Right atrium auricular region (tissue), 2 donors: ENCODE measurements at regions not wholly inside any gene's neighbourhood (a gene's known extent, or its start where the extent isn't known, plus 50 kb on each side); places are given as distances from the start of the nearest gene placed in this dataset.

Experiments used
- DNase-seq: peaks from one replicate; pipeline ENCODE4 v3.0.0-alpha.2; 2019; ENCODE audit warnings: low spot score
- H3K27ac ChIP-seq, 2 donors: fragments of 200-600 bp; sonication (generic); 1 replicate in 1 of 2; 2 replicates in 1 of 2; pipeline ENCODE4 v1.5.1; 2016 to 2019
- H3K27me3 ChIP-seq, 2 donors: fragments of 200-600 bp; sonication (generic); one replicate each; pipeline versions ENCODE4 v1.5.1 to v1.6.0; 2017 to 2019
- H3K36me3 ChIP-seq: fragments of 200-600 bp; sonication (generic); one replicate; pipeline ENCODE4 v1.5.1; 2016
- H3K4me1 ChIP-seq, 2 donors: fragments of 200-600 bp; sonication (generic); one replicate each; pipeline versions ENCODE4 v1.5.1 to v1.6.0; 2017 to 2019
- H3K4me3 ChIP-seq, 2 donors: fragments of 200-600 bp; sonication (generic); 1 replicate in 1 of 2; 2 replicates in 1 of 2; pipeline ENCODE4 v1.5.1; 2017 to 2019; ENCODE audit warnings: mild to moderate bottlenecking in 1 of 2, moderate library complexity in 1 of 2
- H3K9me3 ChIP-seq, 2 donors: fragments of 200-600 bp; sonication (generic); one replicate each; pipeline ENCODE4 v1.5.1; 2019
- TF ChIP-seq, protein P1 (sequence below), 2 donors: fragments of 200-600 bp; sonication (generic); IDR thresholded peaks; one replicate each; pipeline ENCODE4 v1.5.1; 2019; ENCODE audit warnings: antibody characterized with exemption in 2 of 2

DNA sequence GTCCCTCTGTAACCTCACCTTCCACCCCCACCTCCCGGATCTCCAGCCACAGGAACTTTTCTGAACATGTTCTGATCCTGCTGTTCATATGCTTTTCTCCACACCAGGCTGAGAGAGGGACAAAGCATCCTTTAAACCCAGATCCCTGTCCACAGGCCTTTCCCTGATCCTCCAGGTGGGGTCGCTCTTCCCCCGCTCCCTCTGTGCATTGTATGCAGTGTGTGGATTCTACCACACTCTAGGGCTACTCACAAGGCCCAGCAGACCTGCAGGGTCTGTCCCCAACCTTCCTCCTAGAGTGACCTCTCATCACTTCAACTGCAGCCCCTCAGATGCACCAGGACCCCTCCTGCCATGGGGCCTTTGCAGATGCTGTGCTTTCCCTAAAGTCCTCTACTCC, 1200.6 kb downstream of the UQCRFS1 start:
- Histone ChIP-seq H3K4me1 (no peaks in the 10 kb centered on the region), H3K36me3 (no peaks in the 10 kb centered on the region), H3K27me3 (no peaks in the 10 kb centered on the region), H3K4me3 (no peak overlapping the region), H3K27ac (no peak overlapping the region), H3K9me3 (no peaks in the 10 kb centered on the region)
- no peak for DNase-seq
- TF ChIP-seq, protein P1, sequence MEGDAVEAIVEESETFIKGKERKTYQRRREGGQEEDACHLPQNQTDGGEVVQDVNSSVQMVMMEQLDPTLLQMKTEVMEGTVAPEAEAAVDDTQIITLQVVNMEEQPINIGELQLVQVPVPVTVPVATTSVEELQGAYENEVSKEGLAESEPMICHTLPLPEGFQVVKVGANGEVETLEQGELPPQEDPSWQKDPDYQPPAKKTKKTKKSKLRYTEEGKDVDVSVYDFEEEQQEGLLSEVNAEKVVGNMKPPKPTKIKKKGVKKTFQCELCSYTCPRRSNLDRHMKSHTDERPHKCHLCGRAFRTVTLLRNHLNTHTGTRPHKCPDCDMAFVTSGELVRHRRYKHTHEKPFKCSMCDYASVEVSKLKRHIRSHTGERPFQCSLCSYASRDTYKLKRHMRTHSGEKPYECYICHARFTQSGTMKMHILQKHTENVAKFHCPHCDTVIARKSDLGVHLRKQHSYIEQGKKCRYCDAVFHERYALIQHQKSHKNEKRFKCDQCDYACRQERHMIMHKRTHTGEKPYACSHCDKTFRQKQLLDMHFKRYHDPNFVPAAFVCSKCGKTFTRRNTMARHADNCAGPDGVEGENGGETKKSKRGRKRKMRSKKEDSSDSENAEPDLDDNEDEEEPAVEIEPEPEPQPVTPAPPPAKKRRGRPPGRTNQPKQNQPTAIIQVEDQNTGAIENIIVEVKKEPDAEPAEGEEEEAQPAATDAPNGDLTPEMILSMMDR (IDR thresholded peaks at IDR 0.05) = no peak

DNA sequence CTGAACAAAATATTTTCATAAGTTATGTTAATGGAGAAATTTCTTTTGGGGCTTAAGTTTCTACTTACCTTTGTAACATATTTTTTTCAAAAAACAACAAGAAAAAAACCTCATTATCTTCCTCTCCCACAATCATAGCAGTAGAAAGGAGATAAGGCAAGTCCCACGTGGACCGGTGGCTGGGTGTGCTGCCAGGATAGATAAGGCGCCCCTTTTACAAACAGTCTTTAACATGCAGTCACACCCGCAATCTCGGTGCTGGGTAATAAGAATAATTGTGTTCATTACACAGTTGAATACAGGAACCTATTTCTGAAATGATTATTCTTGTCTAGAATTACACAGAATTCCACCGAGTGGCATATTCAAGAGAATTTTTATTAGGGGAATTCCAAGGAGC, 1202.3 kb downstream of the UQCRFS1 start:
- TF ChIP-seq, protein P1 (IDR thresholded peaks at IDR 0.05) = no peak
- no peaks in the 10 kb centered on the region for H3K27me3 ChIP-seq
- H3K27ac ChIP-seq = no peak overlapping the region
- H3K4me1 ChIP-seq = no peaks in the 10 kb centered on the region
- no peak overlapping the region for H3K4me3 ChIP-seq
- H3K9me3 ChIP-seq = no peaks in the 10 kb centered on the region
- no peaks in the 10 kb centered on the region for H3K36me3 ChIP-seq
- DNase-seq = no peak

DNA sequence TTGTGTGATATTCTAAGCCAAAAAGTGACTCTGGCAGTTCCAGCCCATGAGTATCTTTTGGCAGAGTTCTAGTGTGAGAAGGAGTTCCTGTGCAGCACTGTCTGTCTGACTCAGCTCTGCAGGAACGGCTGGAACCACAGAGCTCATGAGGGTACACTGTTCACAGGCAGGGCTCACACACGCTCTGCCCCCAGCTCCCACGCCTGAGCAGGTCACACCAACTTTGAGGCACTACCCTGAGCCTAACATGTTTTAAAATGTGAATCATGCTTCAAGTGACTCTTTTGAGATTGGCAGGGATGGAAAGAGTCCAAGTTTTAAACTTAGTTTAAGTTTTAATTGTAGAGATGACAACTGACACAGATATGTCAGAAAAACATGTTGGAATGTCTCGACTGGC, 1203.3 kb downstream of the UQCRFS1 start:
- Histone ChIP-seq H3K27ac (no peak overlapping the region), H3K27me3 (no peaks in the 10 kb centered on the region), H3K4me3 (no peak overlapping the region), H3K36me3 (no peaks in the 10 kb centered on the region), H3K4me1 (no peaks in the 10 kb centered on the region), H3K9me3 (no peaks in the 10 kb centered on the region)
- TF ChIP-seq, protein P1 (IDR thresholded peaks at IDR 0.05) = no peak
- DNase-seq = no peak

DNA sequence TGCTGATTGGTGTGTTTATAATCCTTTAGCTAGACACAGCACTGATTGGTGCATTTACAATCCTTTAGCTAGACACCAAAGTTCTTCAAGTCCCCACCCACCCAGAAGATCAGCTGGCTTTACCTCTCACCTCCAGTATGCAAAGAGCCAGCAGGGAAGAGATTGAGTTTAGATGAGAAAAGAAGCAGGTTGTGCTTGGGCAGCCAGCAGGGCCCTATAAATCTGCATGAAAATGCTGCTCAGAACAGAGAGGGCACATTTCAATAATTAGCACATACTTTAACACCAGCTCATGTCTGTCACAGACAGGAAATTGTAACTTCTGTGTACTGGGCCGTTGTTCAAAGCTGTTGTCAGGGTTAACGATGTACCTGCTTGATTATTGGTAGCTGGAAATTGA, 1204.3 kb downstream of the UQCRFS1 start:
- DNase-seq = no peak
- Histone ChIP-seq H3K27ac (no peak overlapping the region), H3K27me3 (no peaks in the 10 kb centered on the region), H3K9me3 (no peaks in the 10 kb centered on the region), H3K4me1 (no peaks in the 10 kb centered on the region), H3K36me3 (no peaks in the 10 kb centered on the region), H3K4me3 (no peak overlapping the region)
- TF ChIP-seq, protein P1 (IDR thresholded peaks at IDR 0.05) = no peak

DNA sequence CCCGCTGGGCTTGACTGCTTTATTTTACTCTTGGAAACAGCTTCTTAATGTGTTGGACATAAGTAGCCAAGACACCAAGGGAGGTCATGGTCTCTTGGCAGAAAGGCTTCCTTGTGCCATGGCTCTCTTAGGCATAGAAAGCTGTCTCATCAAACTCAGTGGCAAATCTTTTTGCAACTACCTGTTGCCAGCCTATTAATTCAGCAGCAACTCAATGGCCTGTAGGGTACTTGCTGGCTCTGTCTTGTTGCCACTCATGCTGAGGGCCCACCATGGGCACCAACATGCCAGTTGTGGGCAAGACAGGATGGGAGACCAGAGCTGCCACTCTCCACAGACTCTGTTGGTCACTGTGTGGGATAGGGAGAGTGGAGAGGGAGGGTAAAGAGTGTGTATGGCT, 1209.4 kb downstream of the UQCRFS1 start:
- no peaks in the 10 kb centered on the region for H3K27me3 ChIP-seq
- no peak overlapping the region for H3K4me3 ChIP-seq
- no peaks in the 10 kb centered on the region for H3K4me1 ChIP-seq

DNA sequence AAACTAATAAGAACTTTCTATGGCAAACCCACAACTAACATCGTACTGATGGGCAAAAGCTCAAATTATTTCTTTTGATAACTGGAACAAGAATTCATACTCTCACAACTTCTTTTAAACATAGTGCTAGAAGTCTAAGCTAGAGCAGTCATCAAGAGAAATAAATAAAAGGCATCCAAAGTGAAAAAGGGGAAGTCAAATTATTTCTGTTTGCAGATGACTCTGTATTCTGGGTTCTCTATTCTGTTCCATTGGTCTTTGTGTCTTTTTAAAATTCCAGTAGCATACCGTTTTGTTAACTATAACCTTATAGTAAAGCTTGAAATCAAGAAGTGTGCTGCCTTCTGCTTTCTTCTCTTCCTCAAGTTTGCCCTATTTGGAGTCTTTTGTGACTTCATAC, 1215.9 kb downstream of the UQCRFS1 start:
- H3K4me1 ChIP-seq = no peaks in the 10 kb centered on the region
- H3K27ac ChIP-seq = no peak overlapping the region
- no peak overlapping the region for H3K4me3 ChIP-seq
- no peaks in the 10 kb centered on the region for H3K36me3 ChIP-seq
- TF ChIP-seq, protein P1 (IDR thresholded peaks at IDR 0.05) = no peak
- DNase-seq = no peak
- no peaks in the 10 kb centered on the region for H3K9me3 ChIP-seq
- no peaks in the 10 kb centered on the region for H3K27me3 ChIP-seq

More for the DNA sequence above, 1209.4 kb downstream of the UQCRFS1 start:
- no peak for DNase-seq
- no peaks in the 10 kb centered on the region for H3K36me3 ChIP-seq
- no peaks in the 10 kb centered on the region for H3K9me3 ChIP-seq
- TF ChIP-seq, protein P1 (IDR thresholded peaks at IDR 0.05) = no peak
- no peak overlapping the region for H3K27ac ChIP-seq
